OCI-LY7 (cell line): ENCODE measurements at regions not wholly inside any gene's neighbourhood (a gene's known extent, or its start where the extent isn't known, plus 50 kb on each side); places are given as distances from the start of the nearest gene placed in this dataset.

Source experiments
- BruUV-seq: library from RNA; stranded (reverse); fragments of 400-500 nt; replicated peaks from 2 replicates; lab custom pipeline; 2021; lab: Mats Ljungman, UMichigan
- CTCF ChIA-PET: fragments of 300-600 bp; sonication (Branson Sonifier 250); formaldehyde crosslinking; loops from one replicate; lab custom pipeline; 2022; ENCODE audit warnings: antibody characterized with exemption; ENCODE audit not compliant: unreplicated experiment; lab: Charles Lee
- POLR2A ChIA-PET: fragments of 300-600 bp; sonication (Branson Sonifier 250); formaldehyde crosslinking; loops from one replicate; lab custom pipeline; 2022; ENCODE audit warnings: antibody characterized with exemption; lab: Charles Lee
- DNase-seq: peaks from one replicate; pipeline ENCODE4 v3.0.0-alpha.2; 2015; ENCODE audit warnings: low spot score
- H2AFZ ChIP-seq: fragments of 200-600 bp; sonication (generic), shearing (Covaris generic); 2 replicates; pipeline ENCODE4 v1.6.1; 2014; ENCODE audit warnings: mild to moderate bottlenecking, antibody characterized with exemption, low read length, moderate library complexity
- H3K27ac ChIP-seq: fragments of 200-600 bp; sonication (generic); 2 replicates; pipeline ENCODE4 v1.5.1; 2014; ENCODE audit warnings: mixed run types, low read depth, mild to moderate bottlenecking, moderate library complexity, low read length, inconsistent platforms; ENCODE audit not compliant: poor library complexity, severe bottlenecking
- H3K36me3 ChIP-seq: fragments of 200-600 bp; sonication (generic); 2 replicates; pipeline ENCODE4 v1.6.1; 2014; ENCODE audit warnings: mild to moderate bottlenecking, antibody characterized with exemption, low read length, moderate library complexity, mixed read lengths; ENCODE audit not compliant: insufficient read depth
- H3K4me1 ChIP-seq: fragments of 200-600 bp; sonication (generic); 2 replicates; pipeline ENCODE4 v1.5.1; 2014; ENCODE audit warnings: mild to moderate bottlenecking, low read length; ENCODE audit not compliant: insufficient read depth, poor library complexity, severe bottlenecking
- H3K4me2 ChIP-seq: fragments of 200-600 bp; sonication (generic); 2 replicates; pipeline ENCODE4 v1.6.1; 2014; ENCODE audit warnings: mild to moderate bottlenecking, low read length
- H3K4me3 ChIP-seq: fragments of 200-600 bp; sonication (generic); 2 replicates; pipeline ENCODE4 v1.5.1; 2014; ENCODE audit warnings: mild to moderate bottlenecking, low read depth, low read length; ENCODE audit not compliant: poor library complexity, severe bottlenecking
- H3K79me2 ChIP-seq: fragments of 200-600 bp; sonication (generic); 2 replicates; pipeline ENCODE4 v1.6.1; 2016; ENCODE audit warnings: low read depth, mild to moderate bottlenecking, low read length, moderate library complexity, mixed read lengths; ENCODE audit not compliant: insufficient read depth
- H3K9me2 ChIP-seq: fragments of 200-600 bp; sonication (generic); 2 replicates; pipeline ENCODE4 v1.6.1; 2016; ENCODE audit warnings: mild to moderate bottlenecking, low read length, mixed read lengths; ENCODE audit not compliant: insufficient read depth
- H3K9me3 ChIP-seq: fragments of 200-600 bp; sonication (generic); 2 replicates; pipeline ENCODE4 v1.6.1; 2014; ENCODE audit warnings: mild to moderate bottlenecking, mixed run types, low read length, mixed read lengths
- H4K20me1 ChIP-seq: fragments of 200-600 bp; sonication (generic); 2 replicates; pipeline ENCODE4 v1.6.1; 2014; ENCODE audit warnings: mild to moderate bottlenecking, antibody characterized with exemption, low read length, moderate library complexity, mixed read lengths; ENCODE audit not compliant: insufficient read depth
- CTCF ChIP-seq: fragments of 200-600 bp; sonication (generic); conservative IDR thresholded peaks from 2 replicates; pipeline ENCODE4 v1.5.1; 2014; ENCODE audit warnings: mild to moderate bottlenecking, antibody characterized with exemption, low read length, moderate library complexity, mixed read lengths
- EZH2phosphoT487 ChIP-seq: fragments of 200-600 bp; sonication (generic); IDR thresholded peaks from 2 replicates; pipeline ENCODE4 v1.6.1; 2018; ENCODE audit warnings: low read depth, borderline replicate concordance, mild to moderate bottlenecking, mixed run types, antibody characterized with exemption, low read length, moderate library complexity, mixed read lengths
- intact Hi-C: fragments of 100-400 bp; cut with micrococcal nuclease; formaldehyde crosslinking; loops from one replicate; pipeline ENCODE4 v1.10.0; 2022; ENCODE audit not compliant: unreplicated experiment

DNA sequence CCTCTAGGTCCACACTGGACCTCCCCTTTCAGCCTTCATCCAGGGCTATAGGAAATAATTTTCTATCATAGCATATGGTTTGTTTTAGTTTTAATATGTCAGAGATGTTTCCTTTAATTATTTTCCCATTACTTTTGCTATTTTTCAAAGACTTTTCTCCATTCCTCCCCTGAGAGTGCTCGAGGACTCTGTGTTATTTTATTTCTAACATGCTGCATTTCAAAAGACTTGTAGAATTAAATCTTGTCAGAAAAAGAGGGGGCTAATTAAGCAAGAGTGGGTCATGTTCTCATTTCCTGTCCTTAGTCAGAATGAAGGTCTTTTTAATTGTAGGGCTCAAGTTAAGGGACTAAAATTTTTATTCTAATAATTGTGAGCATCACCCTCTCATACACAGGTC, 71.6 kb upstream of the CTTNBP2 start:
- H3K27ac ChIP-seq, result no peak overlapping the region
- no peak for DNase-seq
- POLR2A ChIA-PET, result no interaction called here
- H3K4me1 ChIP-seq, result no peaks in the 10 kb centered on the region
- no peaks in the 10 kb centered on the region for H3K9me2 ChIP-seq
- no peak overlapping the region for H2AFZ ChIP-seq
- no peaks in the 10 kb centered on the region for H3K36me3 ChIP-seq
- no peak overlapping the region for H3K4me2 ChIP-seq
- H4K20me1 ChIP-seq, result no peaks in the 10 kb centered on the region
- no peak overlapping the region for H3K4me3 ChIP-seq
- intact Hi-C loops, result no loop called here
- no peak for TF ChIP-seq CTCF
- TF ChIP-seq EZH2phosphoT487, result no peak
- no peaks in the 10 kb centered on the region for H3K79me2 ChIP-seq
- BruUV-seq, result no TSS peak
- no peaks in the 10 kb centered on the region for H3K9me3 ChIP-seq
- CTCF ChIA-PET, result no interaction called here

DNA sequence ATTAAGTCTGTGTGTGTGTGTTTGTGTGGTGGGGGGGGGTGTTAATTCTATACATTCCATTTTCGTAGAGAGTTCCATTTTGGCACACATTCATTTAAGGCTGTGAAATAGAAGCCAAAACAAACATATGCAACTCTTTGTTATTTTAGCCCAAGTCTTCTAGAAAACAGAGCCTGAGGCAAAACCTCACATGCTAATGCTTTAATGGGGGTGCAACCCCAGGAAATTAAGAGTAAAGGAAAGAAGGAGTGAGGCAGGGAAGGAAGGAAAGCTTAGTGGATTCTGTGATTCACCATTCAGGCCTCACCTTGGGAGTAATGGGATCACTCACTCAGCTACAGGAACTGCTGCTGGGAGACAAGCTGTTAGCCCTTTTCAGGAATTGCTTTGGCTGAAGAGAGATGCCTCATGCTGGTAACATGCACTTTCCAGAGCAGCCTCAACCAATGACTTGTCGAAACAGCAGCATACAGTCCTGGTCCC, 73.0 kb upstream of the CTTNBP2 start:
- POLR2A ChIA-PET, result no interaction called here
- intact Hi-C loops, result no loop called here
- Histone ChIP-seq H2AFZ (no peak overlapping the region), H3K9me2 (no peaks in the 10 kb centered on the region), H4K20me1 (no peaks in the 10 kb centered on the region), H3K27ac (no peak overlapping the region), H3K4me1 (no peaks in the 10 kb centered on the region), H3K36me3 (no peaks in the 10 kb centered on the region), H3K4me2 (no peak overlapping the region), H3K79me2 (no peaks in the 10 kb centered on the region), H3K9me3 (no peaks in the 10 kb centered on the region), H3K4me3 (no peak overlapping the region)
- no peak for TF ChIP-seq EZH2phosphoT487
- BruUV-seq, result no TSS peak
- CTCF ChIA-PET, result no interaction called here
- no peak for DNase-seq

DNA sequence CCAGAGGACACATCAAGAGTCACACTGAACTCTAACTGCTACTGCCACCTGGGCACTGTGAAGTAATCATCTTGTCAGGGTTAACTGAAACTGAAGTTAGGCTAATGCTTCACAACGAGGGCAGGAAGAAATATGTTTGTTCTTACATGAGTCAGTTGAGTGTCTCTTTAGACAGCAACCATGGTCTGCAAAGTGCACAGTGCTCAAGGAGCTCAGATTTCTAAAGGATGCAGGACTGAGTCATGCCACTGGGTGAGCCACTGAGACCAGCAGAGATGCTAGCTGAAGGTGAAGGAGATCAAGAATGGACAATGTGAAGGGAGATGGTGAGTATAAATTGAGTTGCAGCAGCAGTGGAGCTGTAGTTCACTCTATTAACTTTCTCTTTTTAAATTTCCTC, 76.0 kb upstream of the CTTNBP2 start:
- intact Hi-C loops, result no loop called here
- Histone ChIP-seq H3K4me1 (no peaks in the 10 kb centered on the region), H3K79me2 (no peaks in the 10 kb centered on the region), H3K9me3 (no peaks in the 10 kb centered on the region), H3K9me2 (no peaks in the 10 kb centered on the region), H3K36me3 (no peaks in the 10 kb centered on the region), H3K27ac (no peak overlapping the region), H3K4me3 (no peak overlapping the region), H2AFZ (no peak overlapping the region), H4K20me1 (no peaks in the 10 kb centered on the region), H3K4me2 (no peak overlapping the region)
- no peak for DNase-seq
- ChIA-PET POLR2A (no interaction called here), CTCF (no interaction called here)
- TF ChIP-seq EZH2phosphoT487, result no peak
- 0 out of 2 replicates have a peak, but pooled peaks have one; percentile 11 for TF ChIP-seq CTCF
- BruUV-seq, result no TSS peak
